ENCODE measurements at regions not wholly inside any gene's neighbourhood (a gene's known extent, or its start where the extent isn't known, plus 50 kb on each side); places are given as distances from the start of the nearest gene placed in this dataset.

DNA sequence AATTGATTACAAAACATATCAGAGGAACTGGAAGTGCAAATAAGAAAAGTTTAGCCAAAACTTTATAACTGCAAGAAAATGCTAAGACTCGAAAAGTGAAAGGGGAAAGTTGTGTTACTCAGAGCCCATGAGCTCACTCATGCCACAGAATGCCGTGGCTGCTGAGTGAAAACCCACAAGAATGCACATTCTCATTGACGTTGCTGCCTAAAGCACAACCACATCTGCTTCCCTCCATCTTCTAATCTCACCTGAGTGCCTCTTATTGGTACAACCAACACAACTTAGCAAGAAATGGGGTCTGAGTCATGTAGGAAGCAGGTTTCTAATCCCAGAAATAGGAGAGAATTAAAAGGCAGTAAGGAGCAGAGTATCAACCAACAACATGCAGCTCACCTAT is 259.7 kb downstream of the LNPK start:
- TF ChIP-seq, protein P1, sequence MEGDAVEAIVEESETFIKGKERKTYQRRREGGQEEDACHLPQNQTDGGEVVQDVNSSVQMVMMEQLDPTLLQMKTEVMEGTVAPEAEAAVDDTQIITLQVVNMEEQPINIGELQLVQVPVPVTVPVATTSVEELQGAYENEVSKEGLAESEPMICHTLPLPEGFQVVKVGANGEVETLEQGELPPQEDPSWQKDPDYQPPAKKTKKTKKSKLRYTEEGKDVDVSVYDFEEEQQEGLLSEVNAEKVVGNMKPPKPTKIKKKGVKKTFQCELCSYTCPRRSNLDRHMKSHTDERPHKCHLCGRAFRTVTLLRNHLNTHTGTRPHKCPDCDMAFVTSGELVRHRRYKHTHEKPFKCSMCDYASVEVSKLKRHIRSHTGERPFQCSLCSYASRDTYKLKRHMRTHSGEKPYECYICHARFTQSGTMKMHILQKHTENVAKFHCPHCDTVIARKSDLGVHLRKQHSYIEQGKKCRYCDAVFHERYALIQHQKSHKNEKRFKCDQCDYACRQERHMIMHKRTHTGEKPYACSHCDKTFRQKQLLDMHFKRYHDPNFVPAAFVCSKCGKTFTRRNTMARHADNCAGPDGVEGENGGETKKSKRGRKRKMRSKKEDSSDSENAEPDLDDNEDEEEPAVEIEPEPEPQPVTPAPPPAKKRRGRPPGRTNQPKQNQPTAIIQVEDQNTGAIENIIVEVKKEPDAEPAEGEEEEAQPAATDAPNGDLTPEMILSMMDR (IDR thresholded peaks at IDR 0.05; ENCODE audit: insufficient read depth, low read length, poor library complexity, severe bottlenecking) = no peak
- DNase-seq (ENCODE audit: low read depth) = peak; percentile 56
- no peak overlapping the region for H3K4me3 ChIP-seq (ENCODE audit: low read depth, low read length)
- H3K27me3 ChIP-seq (ENCODE audit: control insufficient read depth, insufficient read depth, low read length) = no peaks in the 10 kb centered on the region
- H3K36me3 ChIP-seq (ENCODE audit: control insufficient read depth, insufficient read depth, low read length) = no peaks in the 10 kb centered on the region

DNA sequence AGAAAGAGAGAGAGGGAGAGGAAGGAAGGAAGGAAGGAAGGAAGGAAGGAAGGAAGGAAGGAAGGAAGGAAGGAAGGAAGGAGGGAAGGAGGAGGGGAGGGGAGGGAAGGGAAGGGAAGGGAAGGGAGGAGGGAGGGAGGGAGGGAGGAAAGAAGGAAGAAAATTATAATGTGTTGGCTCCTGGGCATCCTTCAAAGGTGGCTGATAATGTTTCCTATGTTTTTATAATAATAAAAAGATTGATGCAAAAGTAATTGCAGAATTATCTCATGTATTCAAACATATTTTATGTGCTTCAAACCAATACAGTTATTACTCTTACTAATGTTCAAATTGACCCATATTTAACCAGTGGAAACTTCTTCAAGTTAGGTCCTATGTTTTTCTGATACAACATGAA is 260.9 kb downstream of the LNPK start:
- TF ChIP-seq, protein P1 (IDR thresholded peaks at IDR 0.05; ENCODE audit: insufficient read depth, low read length, poor library complexity, severe bottlenecking) = no peak
- Histone ChIP-seq H3K4me3 (ENCODE audit: low read depth, low read length) (no peak overlapping the region), H3K27me3 (ENCODE audit: control insufficient read depth, insufficient read depth, low read length) (no peaks in the 10 kb centered on the region), H3K36me3 (ENCODE audit: control insufficient read depth, insufficient read depth, low read length) (no peaks in the 10 kb centered on the region)
- DNase-seq (ENCODE audit: low read depth) = no peak

DNA sequence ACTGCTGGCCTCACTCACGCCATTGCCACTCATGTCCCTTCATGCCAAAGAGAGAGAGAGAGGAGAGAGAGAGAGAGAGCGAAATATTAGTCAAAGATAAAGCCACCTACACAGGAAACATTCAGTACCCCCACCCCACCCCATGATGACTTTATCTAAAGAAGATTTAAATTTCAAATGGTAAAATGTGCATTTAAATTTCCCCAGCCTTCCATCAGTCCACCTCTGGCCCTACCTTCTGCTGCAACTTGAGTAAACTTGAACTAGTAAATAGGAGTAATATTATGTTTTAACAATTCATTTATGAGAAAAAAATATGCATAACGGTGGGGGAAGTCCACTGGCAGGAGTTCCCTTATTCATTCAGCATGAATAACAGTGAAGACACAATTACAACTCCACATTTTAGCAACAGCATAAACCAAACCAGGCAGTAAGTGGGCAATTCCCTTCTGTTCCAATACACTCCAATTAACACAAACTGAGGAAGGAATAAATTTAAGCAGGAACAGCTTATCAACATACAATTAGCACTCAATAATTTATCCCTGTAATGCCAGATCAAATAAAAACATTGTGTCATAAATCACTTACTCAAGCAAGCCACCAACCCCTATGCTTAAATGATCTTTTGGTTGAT is 264.2 kb downstream of the LNPK start:
- H3K4me3 ChIP-seq (ENCODE audit: low read depth, low read length) = no peak overlapping the region
- H3K27me3 ChIP-seq (ENCODE audit: control insufficient read depth, insufficient read depth, low read length) = no peaks in the 10 kb centered on the region
- TF ChIP-seq, protein P1 (IDR thresholded peaks at IDR 0.05; ENCODE audit: insufficient read depth, low read length, poor library complexity, severe bottlenecking) = no peak
- DNase-seq (ENCODE audit: low read depth) = no peak
- no peaks in the 10 kb centered on the region for H3K36me3 ChIP-seq (ENCODE audit: control insufficient read depth, insufficient read depth, low read length)

DNA sequence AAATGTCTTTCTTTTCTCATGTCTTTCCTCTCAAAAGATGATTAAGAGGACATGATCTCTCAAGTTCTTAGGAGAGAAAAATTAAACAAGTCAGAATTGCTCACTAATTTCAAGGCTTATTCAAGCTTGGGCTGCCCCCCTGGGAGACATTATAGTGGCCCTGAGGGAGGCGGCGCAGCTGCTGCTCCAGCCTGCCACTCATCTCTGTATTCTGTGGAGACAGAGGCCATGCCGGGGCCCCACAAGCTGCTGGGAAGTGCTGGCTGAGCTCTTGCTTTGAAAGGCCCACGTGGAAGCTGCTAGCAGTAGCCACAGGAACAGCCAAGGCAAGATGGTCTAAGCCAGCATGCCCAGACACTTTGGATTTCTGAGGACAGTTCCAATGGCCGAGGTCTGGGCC is 267.4 kb downstream of the LNPK start:
- TF ChIP-seq, protein P1 (IDR thresholded peaks at IDR 0.05; ENCODE audit: insufficient read depth, low read length, poor library complexity, severe bottlenecking) = no peak
- Histone ChIP-seq H3K27me3 (ENCODE audit: control insufficient read depth, insufficient read depth, low read length) (no peaks in the 10 kb centered on the region), H3K36me3 (ENCODE audit: control insufficient read depth, insufficient read depth, low read length) (no peaks in the 10 kb centered on the region), H3K4me3 (ENCODE audit: low read depth, low read length) (no peak overlapping the region)
- no peak for DNase-seq (ENCODE audit: low read depth)

DNA sequence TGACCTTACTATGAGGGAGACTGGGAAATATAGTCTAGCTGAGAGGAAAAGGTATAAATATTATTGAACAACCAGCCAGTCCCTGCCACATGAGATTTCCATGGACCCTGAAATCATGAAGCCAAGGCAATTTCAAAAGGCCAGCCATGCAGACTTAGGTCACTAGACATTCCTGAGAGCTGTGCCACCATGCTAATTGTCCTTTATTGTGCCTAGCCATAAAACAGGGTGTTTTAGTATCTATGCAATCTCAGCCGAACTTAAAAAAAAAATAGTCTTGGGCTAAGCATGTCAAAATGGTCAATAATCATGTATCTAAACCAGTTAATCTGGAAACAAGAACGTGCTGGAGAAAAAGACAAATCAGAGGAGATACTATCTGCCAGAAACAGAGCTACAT is 269.5 kb downstream of the LNPK start:
- Histone ChIP-seq H3K27me3 (ENCODE audit: control insufficient read depth, insufficient read depth, low read length) (no peaks in the 10 kb centered on the region), H3K36me3 (ENCODE audit: control insufficient read depth, insufficient read depth, low read length) (no peaks in the 10 kb centered on the region), H3K4me3 (ENCODE audit: low read depth, low read length) (no peak overlapping the region)
- DNase-seq (ENCODE audit: low read depth) = no peak
- TF ChIP-seq, protein P1 (IDR thresholded peaks at IDR 0.05; ENCODE audit: insufficient read depth, low read length, poor library complexity, severe bottlenecking) = no peak

DNA sequence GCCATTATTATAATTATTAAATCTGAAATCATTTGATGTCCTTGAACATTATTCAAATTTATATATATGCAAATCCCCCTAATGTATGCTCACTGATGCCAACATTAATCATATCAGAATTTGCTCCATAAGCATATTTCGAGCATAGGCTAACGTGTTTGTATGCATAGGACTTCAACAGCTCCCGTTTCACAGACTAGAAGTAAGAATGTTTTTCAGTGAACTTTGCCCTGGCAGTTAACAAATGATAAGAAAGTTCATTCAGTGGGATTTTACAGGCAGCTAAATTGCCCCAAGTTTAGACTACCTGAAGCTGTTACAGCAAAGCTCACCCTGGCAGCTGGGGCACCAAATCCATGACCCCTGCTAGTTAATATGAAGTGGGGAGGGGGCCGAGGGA is 272.0 kb downstream of the LNPK start:
- no peaks in the 10 kb centered on the region for H3K36me3 ChIP-seq (ENCODE audit: control insufficient read depth, insufficient read depth, low read length)
- no peak overlapping the region for H3K4me3 ChIP-seq (ENCODE audit: low read depth, low read length)
- H3K27me3 ChIP-seq (ENCODE audit: control insufficient read depth, insufficient read depth, low read length) = no peaks in the 10 kb centered on the region
- TF ChIP-seq, protein P1 (IDR thresholded peaks at IDR 0.05; ENCODE audit: insufficient read depth, low read length, poor library complexity, severe bottlenecking) = no peak
- no peak for DNase-seq (ENCODE audit: low read depth)
